Activated T-cell treated with anti-CD3 and anti-CD28 coated beads, Interleukin-2, amount 50 U/mL, for 4 hours (primary cell): ENCODE measurements at regions not wholly inside any gene's neighbourhood (a gene's known extent, or its start where the extent isn't known, plus 50 kb on each side); places are given as distances from the start of the nearest gene placed in this dataset.
A peak's percentile ranks its signal among the peaks of the same experiment; 100 is the strongest.

Experiments
- ATAC-seq, 2 donors: fragments of 200-7000 bp; cut with Tn5 transposase; one replicate each; pipeline ENCODE4 v1.10.0; 2021
- DNase-seq: peaks from one replicate; pipeline ENCODE4 v3.0.0-alpha.2; 2020
- H3K27me3 Mint-ChIP-seq: one replicate; pipeline ENCODE4 v1.8.0; 2021; ENCODE audit warnings: low read depth, mixed read lengths
- H3K36me3 Mint-ChIP-seq: one replicate; pipeline ENCODE4 v1.8.0; 2022; ENCODE audit warnings: mixed read lengths; ENCODE audit not compliant: insufficient read depth
- H3K4me1 Mint-ChIP-seq: one replicate; pipeline ENCODE4 v1.8.0; 2021; ENCODE audit warnings: low read depth, mixed read lengths
- H3K4me3 Mint-ChIP-seq: one replicate; pipeline ENCODE4 v1.8.0; 2021; ENCODE audit warnings: mild to moderate bottlenecking, moderate library complexity, mixed read lengths
- H3K9me3 Mint-ChIP-seq: one replicate; pipeline ENCODE4 v1.8.0; 2021; ENCODE audit warnings: mixed read lengths

DNA sequence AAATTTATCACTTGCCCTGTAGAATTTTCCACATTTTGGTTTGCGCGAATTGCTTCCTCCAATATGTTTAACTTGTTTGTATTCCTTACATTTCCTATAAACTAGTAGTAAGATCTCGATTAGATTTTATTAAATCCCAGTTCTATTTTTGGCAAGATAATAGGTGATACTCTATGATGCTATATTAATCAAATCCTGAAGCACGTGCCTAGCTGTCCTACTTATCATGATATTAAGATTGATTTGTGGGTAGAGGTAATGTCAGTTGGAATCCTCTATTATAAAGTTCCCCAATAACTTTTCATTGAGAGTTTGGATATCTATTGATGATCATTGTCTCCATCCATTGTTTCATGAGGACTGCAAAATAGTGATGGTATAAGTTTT, 82.8 kb upstream of the RIPOR2 start:
- H3K4me1 Mint-ChIP-seq: peaks cover 40% of the 10 kb centered on the region
- no peaks in the 10 kb centered on the region for H3K36me3 Mint-ChIP-seq
- ATAC-seq (no peak), DNase-seq (no peak)
- no peaks in the 10 kb centered on the region for H3K27me3 Mint-ChIP-seq
- H3K4me3 Mint-ChIP-seq: no peak overlapping the region
- no peaks in the 10 kb centered on the region for H3K9me3 Mint-ChIP-seq

DNA sequence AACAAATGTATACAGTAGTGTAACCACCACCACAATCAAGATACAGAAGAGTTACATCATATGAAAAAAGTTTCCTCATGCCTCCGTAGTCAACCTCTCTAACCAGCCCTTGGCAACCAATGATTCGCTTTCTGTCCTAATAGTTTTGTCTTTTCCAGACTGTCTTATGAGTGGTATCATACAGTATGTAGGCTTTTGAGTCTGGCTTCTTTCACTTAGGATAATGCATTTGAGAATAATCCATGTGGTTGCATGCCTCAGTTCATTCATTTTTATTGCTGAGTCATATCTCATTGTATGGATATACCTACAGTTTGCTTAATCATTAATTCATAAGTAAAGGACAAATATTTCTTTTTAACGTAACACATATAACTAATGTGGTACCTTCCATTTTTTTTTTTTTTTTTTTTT, 86.4 kb upstream of the RIPOR2 start:
- ATAC-seq (no peak), DNase-seq (no peak)
- Mint-ChIP-seq H3K4me1 (peaks cover 43% of the 10 kb centered on the region), H3K4me3 (no peak overlapping the region), H3K36me3 (peaks cover 1% of the 10 kb centered on the region), H3K9me3 (no peaks in the 10 kb centered on the region), H3K27me3 (no peaks in the 10 kb centered on the region)

DNA sequence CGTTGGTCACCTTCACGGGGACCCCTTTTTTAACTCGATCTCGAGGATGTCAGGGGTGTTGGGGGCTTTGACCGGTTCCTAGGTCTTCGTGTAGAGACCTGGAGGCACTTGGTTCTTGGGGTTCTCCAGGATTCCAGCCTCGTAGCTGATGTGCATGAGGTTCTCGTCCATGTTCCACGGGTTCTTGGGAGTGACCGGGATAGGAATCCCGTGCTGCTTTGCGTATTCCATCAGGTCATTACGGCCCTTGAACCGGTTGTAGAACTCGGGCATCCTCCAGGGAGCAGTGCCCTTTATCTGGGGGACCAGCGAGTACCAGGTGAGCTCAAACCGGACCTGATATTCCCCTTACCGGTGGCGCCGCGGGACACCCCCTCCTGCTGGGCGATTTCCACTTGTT, 88.0 kb upstream of the RIPOR2 start:
- peaks cover 1% of the 10 kb centered on the region for H3K36me3 Mint-ChIP-seq
- H3K4me3 Mint-ChIP-seq: no peak overlapping the region
- H3K27me3 Mint-ChIP-seq: no peaks in the 10 kb centered on the region
- DNase-seq: no peak
- ATAC-seq: no peak
- H3K4me1 Mint-ChIP-seq: peaks cover 48% of the 10 kb centered on the region
- H3K9me3 Mint-ChIP-seq: no peaks in the 10 kb centered on the region

DNA sequence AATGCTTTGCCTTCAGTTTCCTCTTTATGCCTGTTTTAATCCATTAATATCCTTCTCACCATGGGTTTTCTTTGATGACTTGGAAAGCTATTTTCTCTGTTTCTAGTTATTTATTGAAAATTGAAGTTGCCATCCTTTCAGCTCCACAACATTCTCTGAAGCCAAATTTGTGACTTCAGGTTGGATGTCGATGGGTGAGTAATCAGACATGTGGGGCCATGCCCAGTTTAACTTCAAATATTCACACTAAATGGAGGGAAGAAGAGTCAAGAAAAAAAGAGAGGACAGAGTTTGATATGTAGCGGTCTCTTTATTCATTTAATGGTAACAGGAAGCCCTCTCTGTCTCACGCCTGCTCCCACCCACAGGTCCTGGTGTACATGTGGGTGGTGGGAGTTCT, 89.1 kb upstream of the RIPOR2 start:
- Mint-ChIP-seq H3K27me3 (no peaks in the 10 kb centered on the region), H3K9me3 (no peaks in the 10 kb centered on the region), H3K4me1 (peaks cover 53% of the 10 kb centered on the region), H3K4me3 (peak overlapping the region; percentile 5), H3K36me3 (peaks cover 4% of the 10 kb centered on the region)
- ATAC-seq: no peak
- DNase-seq: no peak

DNA sequence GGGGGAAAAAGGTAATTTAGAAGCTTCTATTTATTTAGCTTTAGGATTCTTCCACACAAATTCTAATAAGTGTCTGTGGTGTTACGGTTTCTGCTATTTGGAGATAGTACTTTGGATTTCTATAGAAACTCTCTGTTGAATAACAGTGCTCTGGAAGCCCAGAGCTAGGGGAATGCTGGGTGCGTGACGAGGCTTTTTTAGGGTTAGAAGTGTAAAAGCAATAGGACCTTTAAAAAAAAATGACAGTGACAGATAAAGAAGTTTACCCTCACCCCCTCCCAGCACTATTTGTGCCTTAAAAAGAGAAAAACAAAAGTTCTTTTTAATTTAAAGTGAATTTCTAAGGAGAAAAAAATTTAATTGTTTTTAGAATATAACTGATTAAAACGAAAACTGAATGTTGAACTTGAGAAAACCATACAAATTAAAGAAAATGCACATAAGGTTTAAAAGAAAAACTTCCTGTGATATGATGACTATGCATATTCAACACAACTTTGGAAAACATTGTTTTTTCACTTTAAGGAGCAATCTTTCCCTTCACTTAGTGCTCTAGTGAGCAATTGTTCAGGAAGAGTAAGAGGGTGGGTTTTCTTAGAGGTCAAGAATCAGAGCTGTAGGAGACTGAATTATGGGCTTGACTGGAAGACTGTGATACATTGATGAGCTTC, 89.6 kb upstream of the RIPOR2 start:
- peaks cover 55% of the 10 kb centered on the region for H3K4me1 Mint-ChIP-seq
- no peak for ATAC-seq
- DNase-seq: no peak
- peaks cover 4% of the 10 kb centered on the region for H3K36me3 Mint-ChIP-seq
- H3K27me3 Mint-ChIP-seq: no peaks in the 10 kb centered on the region
- no peaks in the 10 kb centered on the region for H3K9me3 Mint-ChIP-seq
- H3K4me3 Mint-ChIP-seq: peak overlapping the region; percentile 53

DNA sequence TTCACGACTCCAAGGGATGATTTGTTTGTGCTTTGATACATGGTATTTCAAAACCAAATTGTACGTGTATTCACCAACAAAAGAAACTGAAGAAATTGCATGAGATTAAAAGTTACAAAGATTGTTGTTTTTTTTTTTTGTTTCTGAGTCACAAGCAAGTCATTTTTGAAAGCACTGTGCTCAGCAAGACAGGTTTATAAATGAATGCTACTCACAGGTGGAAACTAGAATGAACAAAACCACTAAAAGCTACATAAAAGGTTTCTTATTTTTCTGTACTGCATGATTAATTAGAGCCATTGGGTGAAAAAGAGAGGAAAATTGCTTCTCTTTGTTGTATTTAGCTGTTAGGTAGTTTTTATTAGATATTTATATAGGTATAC, 90.2 kb upstream of the RIPOR2 start:
- peak; percentile 58 to 78 for ATAC-seq
- no peaks in the 10 kb centered on the region for H3K9me3 Mint-ChIP-seq
- H3K36me3 Mint-ChIP-seq: peaks cover 4% of the 10 kb centered on the region

DNA sequence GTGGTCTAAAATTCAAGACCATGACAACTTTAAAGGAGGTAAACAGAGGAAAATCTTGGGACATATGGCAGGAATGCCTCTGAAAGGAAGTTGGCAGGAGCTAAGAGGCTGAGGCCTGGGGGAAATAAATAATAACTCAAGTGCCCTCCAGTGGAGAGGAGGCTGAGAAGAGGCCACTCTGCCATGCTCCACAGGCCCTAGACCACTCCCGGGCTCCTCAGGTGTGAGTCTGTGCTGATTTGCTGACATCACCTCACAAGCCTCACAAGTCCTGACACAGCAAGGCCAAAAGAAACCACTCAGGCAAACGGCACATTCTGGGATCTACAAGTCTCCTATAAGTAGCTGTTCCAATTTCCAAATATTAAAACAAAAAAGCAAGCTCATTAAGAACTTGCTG, 91.0 kb upstream of the RIPOR2 start:
- Mint-ChIP-seq H3K27me3 (no peaks in the 10 kb centered on the region), H3K4me3 (no peak overlapping the region), H3K4me1 (peaks cover 55% of the 10 kb centered on the region), H3K9me3 (no peaks in the 10 kb centered on the region), H3K36me3 (peaks cover 6% of the 10 kb centered on the region)
- DNase-seq: no peak
- no peak for ATAC-seq

More for the DNA sequence above, 90.2 kb upstream of the RIPOR2 start:
- Mint-ChIP-seq H3K4me3 (peak overlapping the region; percentile 53), H3K4me1 (peaks cover 55% of the 10 kb centered on the region), H3K27me3 (no peaks in the 10 kb centered on the region)
- no peak for DNase-seq

DNA sequence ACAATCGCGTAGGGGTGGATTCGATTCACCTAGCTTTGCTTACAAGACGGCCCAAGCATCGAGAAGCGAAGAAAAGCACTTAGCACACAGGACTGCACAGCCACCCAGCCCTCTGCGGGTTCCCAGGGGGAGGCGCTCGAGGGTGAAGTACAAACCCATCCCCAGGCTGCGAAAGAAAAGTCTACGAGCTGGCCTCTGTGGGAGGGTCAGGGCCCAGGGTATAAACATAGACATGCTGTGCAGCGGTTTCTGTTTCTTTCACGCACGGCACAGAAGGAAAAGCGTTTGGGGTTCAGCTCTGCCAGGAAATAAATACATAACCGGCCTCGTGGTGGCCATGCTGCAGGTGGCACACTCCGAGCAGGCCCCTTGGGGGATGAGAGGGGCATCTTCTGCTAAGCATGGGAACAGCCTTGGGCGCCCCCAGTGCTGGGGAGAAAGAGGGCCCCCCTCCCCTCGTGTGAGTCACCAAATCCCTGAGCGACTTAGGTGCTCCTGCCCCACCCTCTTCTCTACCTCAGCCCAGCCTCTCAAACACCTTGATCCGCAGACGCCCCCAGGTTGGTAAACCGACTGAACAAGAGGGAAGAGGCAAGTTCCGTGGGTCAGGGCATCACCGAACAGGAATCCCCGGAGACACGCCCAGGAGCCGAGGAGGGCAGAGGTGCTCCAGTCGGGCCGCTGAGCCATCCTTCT, 91.6 kb upstream of the RIPOR2 start:
- H3K4me1 Mint-ChIP-seq: peaks cover 52% of the 10 kb centered on the region
- H3K4me3 Mint-ChIP-seq: peak overlapping the region; percentile 71
- H3K9me3 Mint-ChIP-seq: no peaks in the 10 kb centered on the region
- ATAC-seq: peak; percentile 83 to 85
- no peaks in the 10 kb centered on the region for H3K27me3 Mint-ChIP-seq
- H3K36me3 Mint-ChIP-seq: peaks cover 6% of the 10 kb centered on the region
- DNase-seq: peak; percentile 66

DNA sequence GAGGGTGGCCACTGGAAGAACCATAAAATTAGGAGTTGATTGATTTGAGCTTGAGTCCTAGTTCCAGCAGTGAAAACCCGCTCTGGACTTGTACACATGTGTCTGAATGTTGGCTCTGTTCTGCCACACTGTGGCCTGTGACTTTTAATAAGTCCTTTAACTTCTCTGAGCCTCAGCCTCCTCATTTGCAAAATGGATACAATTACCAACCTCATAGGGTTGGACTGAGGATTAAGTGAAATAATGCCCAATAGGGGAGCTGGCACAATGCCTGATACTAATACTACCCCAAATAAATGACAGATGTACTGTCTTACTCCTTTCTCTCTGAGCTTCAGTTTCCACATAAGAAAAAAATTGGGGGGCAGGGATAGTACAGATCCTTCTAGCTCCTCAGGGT, 92.6 kb upstream of the RIPOR2 start:
- Mint-ChIP-seq H3K27me3 (no peaks in the 10 kb centered on the region), H3K4me3 (no peak overlapping the region), H3K4me1 (peaks cover 54% of the 10 kb centered on the region), H3K9me3 (no peaks in the 10 kb centered on the region), H3K36me3 (peaks cover 7% of the 10 kb centered on the region)
- ATAC-seq (no peak), DNase-seq (no peak)

DNA sequence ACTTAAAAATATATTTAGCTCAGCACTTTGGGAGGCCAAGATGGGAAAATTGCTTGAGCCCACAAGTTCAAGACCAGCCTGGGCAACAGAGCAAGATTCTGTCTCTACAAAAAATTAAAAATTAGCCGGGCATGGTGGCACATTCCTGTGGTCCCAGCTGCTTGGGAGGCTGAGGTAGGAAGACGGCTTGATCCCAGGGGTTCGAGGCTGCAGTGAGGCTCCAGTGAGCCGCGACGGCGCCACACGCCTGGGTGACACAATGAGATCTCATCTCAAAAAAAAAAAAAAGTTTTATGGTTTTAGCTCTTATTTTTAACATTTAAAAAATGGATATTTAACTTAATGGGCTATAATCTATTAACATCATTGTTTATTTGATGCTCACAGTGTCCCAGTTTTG, 97.2 kb upstream of the RIPOR2 start:
- ATAC-seq: no peak
- Mint-ChIP-seq H3K36me3 (peaks cover 6% of the 10 kb centered on the region), H3K4me3 (no peak overlapping the region), H3K9me3 (no peaks in the 10 kb centered on the region), H3K27me3 (no peaks in the 10 kb centered on the region), H3K4me1 (peaks cover 58% of the 10 kb centered on the region)
- DNase-seq: no peak

DNA sequence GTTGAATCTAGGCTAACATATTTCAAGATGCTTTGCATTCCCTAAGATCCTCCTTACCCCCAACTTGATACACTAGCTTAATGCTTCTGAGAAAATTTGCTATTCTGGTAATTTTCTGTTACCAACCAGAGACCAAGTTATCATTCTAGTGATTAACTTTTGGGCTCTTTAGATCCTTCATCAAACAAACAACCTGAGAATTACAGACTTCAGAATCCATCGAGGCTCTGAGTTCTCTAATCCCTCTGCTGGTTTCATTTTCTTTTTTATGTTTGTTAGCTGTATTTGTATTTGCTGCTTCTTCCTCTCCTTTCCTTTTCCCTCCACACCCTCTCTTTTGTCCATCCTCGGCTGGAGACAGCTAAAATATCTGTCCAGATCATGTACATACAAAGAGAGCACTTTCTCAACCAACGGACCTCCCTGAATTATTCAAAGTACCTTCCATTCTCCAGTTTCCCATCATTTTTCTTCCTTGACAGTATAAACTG, 98.7 kb upstream of the RIPOR2 start:
- peak overlapping the region; percentile 87 for H3K4me3 Mint-ChIP-seq
- H3K27me3 Mint-ChIP-seq: no peaks in the 10 kb centered on the region
- DNase-seq: no peak
- H3K4me1 Mint-ChIP-seq: peaks cover 64% of the 10 kb centered on the region
- peaks cover 5% of the 10 kb centered on the region for H3K36me3 Mint-ChIP-seq
- ATAC-seq: peak; percentile 29 to 39
- no peaks in the 10 kb centered on the region for H3K9me3 Mint-ChIP-seq

DNA sequence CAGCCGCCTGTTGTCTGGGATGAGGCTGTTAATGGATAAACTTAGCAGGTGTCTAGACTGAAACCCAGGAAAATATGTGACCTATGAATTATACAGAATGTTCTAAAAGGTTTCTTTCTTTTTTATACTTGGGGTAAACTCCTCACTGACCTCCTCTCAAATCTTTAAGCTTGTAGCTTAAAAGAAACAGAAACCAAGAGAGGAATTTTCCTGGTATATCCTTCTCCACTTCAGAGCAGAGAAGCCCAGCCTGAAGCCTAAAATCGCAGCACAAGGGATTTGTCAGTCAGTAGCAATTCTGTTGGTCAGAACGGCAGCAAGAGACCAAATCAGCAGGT, 99.4 kb upstream of the RIPOR2 start:
- DNase-seq (no peak), ATAC-seq (no peak)
- peaks cover 3% of the 10 kb centered on the region for H3K36me3 Mint-ChIP-seq
- H3K4me1 Mint-ChIP-seq: peaks cover 62% of the 10 kb centered on the region
- peak overlapping the region; percentile 87 for H3K4me3 Mint-ChIP-seq
- H3K9me3 Mint-ChIP-seq: no peaks in the 10 kb centered on the region
- no peaks in the 10 kb centered on the region for H3K27me3 Mint-ChIP-seq

DNA sequence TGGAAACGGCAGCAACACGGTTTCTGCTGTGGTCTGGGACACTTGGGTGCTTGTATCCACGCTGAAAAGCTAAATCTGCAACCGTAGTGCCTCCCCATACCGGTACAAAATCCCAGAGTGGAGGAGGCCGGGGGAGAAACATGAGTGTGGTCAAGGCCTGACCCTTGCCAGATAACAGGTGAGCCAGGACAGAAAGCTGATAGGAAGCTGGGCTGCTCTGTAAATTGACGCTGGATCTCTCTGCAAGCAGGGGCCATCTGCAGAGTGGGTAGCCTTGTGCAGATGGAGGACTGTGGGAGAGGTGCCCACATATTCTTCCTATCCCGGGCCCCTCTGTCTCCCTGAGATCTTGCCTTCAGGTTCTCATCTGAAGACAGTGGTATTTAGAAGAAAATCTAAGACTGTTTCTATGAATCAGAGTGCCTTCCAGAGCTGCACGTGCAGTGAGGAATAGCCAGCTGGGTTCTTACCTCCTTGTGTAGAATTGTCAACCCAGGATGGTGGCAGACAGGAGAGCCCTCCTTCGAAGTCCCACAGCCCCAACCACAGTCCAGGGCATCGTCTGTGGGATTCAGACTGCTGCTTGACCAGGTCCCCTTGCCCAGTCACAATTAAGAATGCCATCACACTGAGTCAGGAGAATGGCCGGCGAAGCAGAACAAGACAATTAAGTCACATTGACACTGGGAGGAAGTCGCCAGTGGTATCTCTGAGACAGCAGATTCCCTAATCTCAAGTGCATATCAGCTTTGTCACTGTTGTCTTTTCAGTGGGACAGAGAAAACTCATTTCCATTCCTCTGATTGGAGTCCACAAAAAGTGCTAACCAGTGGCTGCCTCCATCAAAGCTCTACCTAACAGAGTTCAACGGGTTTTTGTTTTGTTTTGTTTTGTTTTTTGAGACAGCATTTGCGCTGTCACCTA, 100.0 kb upstream of the RIPOR2 start:
- peak overlapping the region; percentile 87 for H3K4me3 Mint-ChIP-seq
- no peaks in the 10 kb centered on the region for H3K27me3 Mint-ChIP-seq
- H3K9me3 Mint-ChIP-seq: no peaks in the 10 kb centered on the region
- ATAC-seq: peak; percentile 52 to 56
- H3K36me3 Mint-ChIP-seq: peaks cover 3% of the 10 kb centered on the region
- H3K4me1 Mint-ChIP-seq: peaks cover 68% of the 10 kb centered on the region
- no peak for DNase-seq

DNA sequence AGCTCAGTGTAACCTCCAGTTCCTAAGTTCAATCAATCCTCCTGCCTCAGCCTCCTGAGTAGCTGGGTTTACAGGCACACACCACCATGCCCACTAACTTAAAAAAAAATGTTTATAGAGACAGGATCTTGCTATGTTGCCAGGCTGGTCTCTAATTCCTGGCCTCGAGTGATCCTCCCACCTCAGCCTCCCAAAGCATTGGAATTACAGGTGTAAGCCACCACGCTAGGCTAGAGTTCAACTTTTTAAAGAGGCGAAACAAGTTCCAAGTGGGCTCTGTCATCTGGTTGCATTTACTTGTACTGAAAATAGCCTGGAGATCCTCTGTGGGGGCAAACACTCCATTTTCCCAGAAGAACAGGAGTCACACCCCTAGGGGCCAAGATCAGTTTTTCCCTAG, 100.7 kb upstream of the RIPOR2 start:
- DNase-seq: no peak
- ATAC-seq: no peak
- Mint-ChIP-seq H3K9me3 (no peaks in the 10 kb centered on the region), H3K4me3 (peak overlapping the region; percentile 87), H3K4me1 (peaks cover 74% of the 10 kb centered on the region), H3K36me3 (peaks cover 1% of the 10 kb centered on the region), H3K27me3 (no peaks in the 10 kb centered on the region)
